DND-41 (cell line): ENCODE measurements at regions not wholly inside any gene's neighbourhood (a gene's known extent, or its start where the extent isn't known, plus 50 kb on each side); places are given as distances from the start of the nearest gene placed in this dataset.

ENCODE experiments used
- EZH2 ChIP-seq: IDR thresholded peaks from 3 replicates; pipeline ENCODE4 v1.6.1; 2012; ENCODE audit warnings: borderline replicate concordance, low read depth, mild to moderate bottlenecking, moderate library complexity, low read length, inconsistent platforms; ENCODE audit not compliant: severe bottlenecking
- TF ChIP-seq, protein P1 (sequence below): IDR thresholded peaks from 2 replicates; pipeline ENCODE4 v1.5.1; 2012; ENCODE audit warnings: borderline replicate concordance, low read length, moderate library complexity, mild to moderate bottlenecking; ENCODE audit not compliant: poor library complexity, severe bottlenecking; ENCODE audit errors: extremely low read depth

DNA sequence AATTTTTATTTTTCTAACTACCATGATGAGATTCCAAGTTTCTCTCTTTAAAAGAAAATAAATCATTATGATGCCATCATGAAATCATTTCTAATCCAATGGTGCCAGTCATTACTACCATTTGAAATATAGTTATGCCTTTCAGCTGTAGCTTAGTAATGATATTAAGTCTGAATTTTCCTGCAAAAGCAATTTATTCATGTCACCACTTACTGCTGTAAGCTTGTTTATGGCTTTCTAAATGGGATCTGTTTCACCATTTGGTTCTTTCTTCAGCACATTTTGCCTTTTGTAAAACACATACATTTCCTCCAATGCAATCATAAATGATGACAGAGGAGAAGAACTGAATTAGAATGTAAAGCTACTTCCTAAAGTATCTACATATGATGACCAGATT is 130.5 kb downstream of the SEM1 start:
- TF ChIP-seq, protein P1, sequence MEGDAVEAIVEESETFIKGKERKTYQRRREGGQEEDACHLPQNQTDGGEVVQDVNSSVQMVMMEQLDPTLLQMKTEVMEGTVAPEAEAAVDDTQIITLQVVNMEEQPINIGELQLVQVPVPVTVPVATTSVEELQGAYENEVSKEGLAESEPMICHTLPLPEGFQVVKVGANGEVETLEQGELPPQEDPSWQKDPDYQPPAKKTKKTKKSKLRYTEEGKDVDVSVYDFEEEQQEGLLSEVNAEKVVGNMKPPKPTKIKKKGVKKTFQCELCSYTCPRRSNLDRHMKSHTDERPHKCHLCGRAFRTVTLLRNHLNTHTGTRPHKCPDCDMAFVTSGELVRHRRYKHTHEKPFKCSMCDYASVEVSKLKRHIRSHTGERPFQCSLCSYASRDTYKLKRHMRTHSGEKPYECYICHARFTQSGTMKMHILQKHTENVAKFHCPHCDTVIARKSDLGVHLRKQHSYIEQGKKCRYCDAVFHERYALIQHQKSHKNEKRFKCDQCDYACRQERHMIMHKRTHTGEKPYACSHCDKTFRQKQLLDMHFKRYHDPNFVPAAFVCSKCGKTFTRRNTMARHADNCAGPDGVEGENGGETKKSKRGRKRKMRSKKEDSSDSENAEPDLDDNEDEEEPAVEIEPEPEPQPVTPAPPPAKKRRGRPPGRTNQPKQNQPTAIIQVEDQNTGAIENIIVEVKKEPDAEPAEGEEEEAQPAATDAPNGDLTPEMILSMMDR: no peak
- TF ChIP-seq EZH2: no peak
